ENCODE measurements at regions not wholly inside any gene's neighbourhood (a gene's known extent, or its start where the extent isn't known, plus 50 kb on each side); places are given as distances from the start of the nearest gene placed in this dataset.

- TF ChIP-seq CTCF (IDR thresholded peaks at IDR 0.05; ENCODE audit: low read depth, low read length, missing control alignments) = no peak
- H3K4me3 ChIP-seq (replicated peaks; ENCODE audit: low read depth, low read length) = no peak overlapping the region
- DNase-seq (ENCODE audit: extremely low read depth, low read depth) = no peak
Measured at GRCh38 chr5:114634517-114634916, 272.6 kb downstream of the KCNN2 start.

GRCh38 chr5:114612406-114612805 is 250.5 kb downstream of the KCNN2 start:
- TF ChIP-seq CTCF (IDR thresholded peaks at IDR 0.05; ENCODE audit: low read depth, low read length, missing control alignments) = no peak
- H3K4me3 ChIP-seq (replicated peaks; ENCODE audit: low read depth, low read length) = no peak overlapping the region
- DNase-seq (ENCODE audit: extremely low read depth, low read depth) = no peak

- TF ChIP-seq CTCF (IDR thresholded peaks at IDR 0.05; ENCODE audit: low read depth, low read length, missing control alignments) = no peak
Measured at GRCh38 chr5:114581136-114581535, 219.3 kb downstream of the KCNN2 start.

GRCh38 chr5:114565871-114566270 is 204.0 kb downstream of the KCNN2 start:
- no peak for TF ChIP-seq CTCF (IDR thresholded peaks at IDR 0.05; ENCODE audit: low read depth, low read length, missing control alignments)
- DNase-seq (ENCODE audit: extremely low read depth, low read depth) = no peak
- H3K4me3 ChIP-seq (replicated peaks; ENCODE audit: low read depth, low read length) = no peak overlapping the region

More at GRCh38 chr5:114581136-114581535, 219.3 kb downstream of the KCNN2 start:
- no peak for DNase-seq (ENCODE audit: extremely low read depth, low read depth)
- H3K4me3 ChIP-seq (replicated peaks; ENCODE audit: low read depth, low read length) = no peak overlapping the region

GRCh38 chr5:114565139-114565538 is 203.3 kb downstream of the KCNN2 start:
- no peak for TF ChIP-seq CTCF (IDR thresholded peaks at IDR 0.05; ENCODE audit: low read depth, low read length, missing control alignments)
- no peak for DNase-seq (ENCODE audit: extremely low read depth, low read depth)

GRCh38 chr5:114561415-114561814 is 199.5 kb downstream of the KCNN2 start:
- no peak overlapping the region for H3K4me3 ChIP-seq (replicated peaks; ENCODE audit: low read depth, low read length)
- DNase-seq (ENCODE audit: extremely low read depth, low read depth) = no peak
- TF ChIP-seq CTCF (IDR thresholded peaks at IDR 0.05; ENCODE audit: low read depth, low read length, missing control alignments) = no peak

More at GRCh38 chr5:114565139-114565538, 203.3 kb downstream of the KCNN2 start:
- H3K4me3 ChIP-seq (replicated peaks; ENCODE audit: low read depth, low read length) = no peak overlapping the region

All from HFF-Myc (cell line).